HTR-8/SVneo (cell line): ENCODE measurements at regions not wholly inside any gene's neighbourhood (a gene's known extent, or its start where the extent isn't known, plus 50 kb on each side); places are given as distances from the start of the nearest gene placed in this dataset.
A peak's percentile ranks its signal among the peaks of the same experiment; 100 is the strongest.
"Not testable (repeated sequence)": the region's sequence is repeated elsewhere in the genome, so short reads cannot be mapped to it uniquely, and the experiment has no call there.

Experiments
- DNase-seq: peaks from one replicate; pipeline ENCODE4 v3.0.0; 2011; ENCODE audit warnings: low spot score, mixed read lengths; ENCODE audit not compliant: insufficient read length
- FAIRE-seq: peaks from 2 replicates; lab custom pipeline; 2011; peaks lifted over from hg19 to GRCh38; lab: Jason Lieb, UNC

DNA sequence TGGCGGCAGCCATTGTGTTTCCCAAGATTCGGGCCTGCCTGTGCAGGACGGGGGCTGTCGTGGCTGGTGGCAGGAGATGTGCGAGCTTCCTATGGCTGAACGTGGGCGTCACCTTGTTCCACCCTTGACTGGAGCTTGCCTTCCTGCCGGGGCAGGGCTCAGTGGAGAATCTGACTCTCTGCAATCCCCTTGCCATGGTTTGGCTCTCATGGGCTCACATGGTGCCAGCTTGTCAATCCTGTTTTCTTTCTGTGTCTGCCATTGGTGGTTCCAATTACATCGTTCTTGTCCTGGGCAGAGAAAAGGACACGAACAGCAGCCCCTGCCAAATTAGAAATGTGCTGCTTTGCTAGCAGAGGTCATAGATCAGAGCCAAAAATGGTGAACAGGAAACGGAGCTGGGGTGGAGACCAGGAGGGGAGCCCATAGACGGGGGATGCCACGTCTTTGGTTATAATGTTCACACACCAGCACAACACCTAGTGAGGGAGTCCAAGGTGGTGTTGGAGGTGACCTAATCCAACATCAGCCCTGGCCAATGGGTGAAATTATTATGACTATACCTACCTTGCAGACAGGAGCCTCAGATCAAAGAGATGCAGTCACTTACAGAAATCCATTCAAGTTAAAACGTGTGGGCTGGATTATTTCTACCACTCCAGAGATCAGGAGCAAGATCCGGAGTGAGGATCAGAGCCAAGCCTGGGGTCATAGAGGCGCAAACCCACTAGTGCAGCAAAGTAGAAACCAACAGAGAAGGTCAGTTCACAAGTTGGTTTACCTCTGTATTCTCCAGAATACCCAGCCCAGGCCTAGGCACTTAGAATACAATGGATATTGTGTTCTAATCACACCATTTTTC lies 253.1 kb downstream of the SIPA1L2 start:
- no peak for DNase-seq
- no peak for FAIRE-seq

DNA sequence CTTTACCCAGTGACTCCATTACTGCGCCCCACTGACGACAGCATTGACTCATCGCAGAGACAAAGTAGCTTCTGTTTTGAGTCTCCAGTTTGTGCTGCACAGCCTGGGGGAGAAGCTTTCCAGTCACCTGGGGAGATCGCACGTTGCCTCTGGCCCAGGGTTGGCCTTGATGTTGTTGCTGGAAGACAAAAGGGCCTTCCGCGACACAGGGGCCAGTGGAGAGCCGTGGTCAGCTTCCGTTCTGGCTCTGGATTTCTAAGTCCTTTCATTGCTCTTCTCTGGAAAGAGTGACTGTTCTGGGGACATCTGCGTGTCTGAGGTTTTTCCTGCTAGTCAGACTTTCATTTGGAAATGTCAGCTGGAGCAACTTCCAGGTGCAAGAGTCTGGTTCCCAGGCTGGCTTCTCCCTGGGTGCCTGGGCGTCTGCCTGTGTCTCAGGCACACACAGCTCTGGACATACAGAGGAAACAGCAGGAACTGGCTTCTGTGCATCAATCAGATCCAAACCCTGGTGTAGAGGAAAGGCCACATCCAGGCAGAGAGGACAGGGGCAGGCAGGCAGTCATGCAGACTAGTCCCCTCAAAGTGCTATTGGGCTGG lies 257.0 kb downstream of the SIPA1L2 start:
- no peak for FAIRE-seq
- DNase-seq = no peak

DNA sequence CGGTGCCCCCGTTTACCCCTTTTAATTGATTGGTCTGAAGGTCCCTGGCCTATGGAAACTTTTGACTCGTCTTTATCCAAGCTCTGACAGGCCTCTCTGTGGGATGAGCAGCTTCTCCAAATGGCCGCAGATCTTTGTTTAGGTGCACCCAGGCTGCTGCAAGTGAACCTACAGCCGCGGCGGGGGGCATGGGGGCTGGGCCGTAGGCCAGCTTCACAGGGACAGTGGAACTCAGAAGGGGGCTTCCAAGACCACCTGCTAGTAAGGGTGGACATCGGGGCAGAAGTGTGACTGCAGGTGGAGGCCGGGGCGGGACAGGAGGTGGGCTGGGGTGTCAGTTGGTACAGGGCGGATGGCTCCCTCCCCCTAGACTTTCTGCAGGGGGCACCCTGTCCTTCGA lies 257.5 kb downstream of the SIPA1L2 start:
- no peak for DNase-seq
- FAIRE-seq = no peak

DNA sequence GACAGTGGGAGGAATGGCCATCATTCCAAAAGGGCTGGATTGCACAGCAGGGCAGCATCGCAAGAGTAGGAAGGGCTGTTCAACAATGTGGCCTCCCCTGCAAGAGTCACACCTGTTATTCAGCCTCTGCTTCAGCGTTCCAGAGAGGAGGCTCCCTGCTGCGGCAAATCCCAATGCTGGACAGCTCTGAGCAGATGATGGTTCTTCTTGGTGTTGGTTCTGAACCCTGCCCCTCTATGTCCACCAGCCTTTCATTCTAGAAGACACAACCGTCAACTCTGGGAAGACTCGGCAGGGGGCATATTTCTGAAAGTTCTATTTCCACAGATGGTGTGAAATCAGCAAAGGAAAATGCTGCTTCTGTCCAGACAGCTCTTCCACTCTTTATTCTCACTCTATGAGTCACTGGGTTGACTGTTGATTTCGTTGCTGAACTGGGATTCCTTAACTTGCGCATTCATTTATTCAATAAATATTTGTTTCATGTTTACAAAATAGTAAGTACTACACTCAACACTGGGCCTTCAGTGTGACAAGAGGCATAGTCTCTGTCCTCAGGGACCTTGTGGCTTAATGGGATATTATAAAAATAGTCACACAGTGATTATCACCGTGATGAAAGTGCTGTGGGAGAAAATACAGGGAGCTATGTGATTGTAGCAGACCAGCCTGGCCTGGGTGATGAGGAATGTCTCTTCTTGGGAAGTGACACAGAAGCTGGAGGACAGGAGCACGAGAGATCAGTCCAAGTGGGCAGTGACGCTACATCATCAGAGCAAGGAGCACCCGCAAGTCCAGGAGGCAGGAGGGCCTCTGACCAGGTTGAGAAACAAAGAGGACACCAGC lies 260.3 kb downstream of the SIPA1L2 start:
- no peak for FAIRE-seq

DNA sequence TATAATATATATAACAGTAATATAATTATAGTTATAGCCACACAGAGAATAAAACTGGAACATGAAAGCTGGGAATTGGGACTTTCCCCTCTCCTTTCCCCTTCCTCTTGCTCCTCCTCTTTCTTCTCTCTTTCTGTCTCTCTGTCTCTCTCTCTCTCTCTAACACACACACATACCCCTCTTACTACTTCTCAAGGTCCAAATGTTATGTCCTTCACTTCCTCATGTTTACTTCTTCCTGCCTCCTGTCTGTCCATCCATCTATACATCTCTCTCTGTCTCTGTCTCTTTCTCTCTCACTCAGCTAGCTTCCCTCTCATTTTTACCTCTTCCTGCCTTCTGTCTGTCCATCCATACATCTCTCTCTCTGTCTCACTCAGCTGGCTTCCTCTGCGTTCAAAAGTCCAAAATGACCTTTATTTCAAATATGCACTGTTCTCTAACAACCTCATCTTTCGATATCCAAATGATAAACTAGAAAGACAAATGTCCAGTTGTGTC lies 261.1 kb downstream of the SIPA1L2 start:
- no peak for DNase-seq
- FAIRE-seq = peak; percentile 31

More for the DNA sequence above, 260.3 kb downstream of the SIPA1L2 start:
- DNase-seq = no peak

DNA sequence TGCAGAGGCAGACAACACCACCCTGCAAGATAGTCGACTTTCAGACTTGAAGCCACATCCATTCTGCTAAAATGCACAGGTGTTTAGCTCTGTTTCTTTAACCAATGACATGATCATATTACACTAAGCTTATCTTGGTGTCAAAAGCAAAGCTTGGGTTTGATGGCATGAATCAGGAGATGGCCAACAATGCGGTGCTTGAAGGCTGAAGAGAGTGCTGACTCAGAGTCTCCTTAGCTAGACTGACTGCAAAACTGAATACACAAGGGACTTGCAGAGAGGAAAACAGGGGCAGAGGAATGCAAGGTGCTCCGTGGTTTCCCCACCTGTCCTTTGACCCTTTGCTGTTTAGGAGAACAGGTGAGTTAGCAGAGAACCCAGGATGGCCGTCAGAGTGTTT lies 262.6 kb downstream of the SIPA1L2 start:
- no peak for DNase-seq
- no peak for FAIRE-seq

DNA sequence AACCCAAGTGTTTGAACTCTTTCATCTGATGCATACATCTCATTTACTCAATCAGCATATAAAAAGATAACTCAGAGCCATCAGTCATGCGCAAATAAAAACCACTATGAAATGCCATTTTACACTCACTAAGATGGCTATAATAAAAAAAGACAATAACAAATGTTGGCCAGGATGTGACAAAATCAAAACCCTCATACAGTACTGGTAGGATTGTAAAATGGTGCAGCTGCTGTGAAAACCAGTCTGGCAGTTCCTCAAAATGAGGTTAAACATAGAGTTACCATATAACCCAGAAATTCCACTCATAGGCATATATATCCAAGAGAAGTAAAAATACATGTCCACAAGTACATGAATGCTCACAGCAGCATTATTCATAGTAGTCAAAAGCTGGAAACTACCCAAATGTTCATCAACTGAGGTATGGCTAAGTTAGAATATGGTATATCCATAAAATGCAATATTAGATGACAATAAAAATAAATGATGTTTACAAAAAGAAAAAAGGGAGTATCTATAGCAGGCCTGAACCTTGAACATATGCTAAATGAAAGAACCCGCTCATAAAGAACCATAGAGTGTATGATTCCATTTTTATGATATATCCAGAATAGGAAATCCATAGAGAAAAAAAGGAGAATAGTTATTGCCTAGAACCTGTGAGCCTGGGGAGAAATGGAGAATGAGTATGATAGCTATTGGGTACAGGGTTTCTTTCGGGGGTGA lies 265.1 kb downstream of the SIPA1L2 start:
- FAIRE-seq = no peak

DNA sequence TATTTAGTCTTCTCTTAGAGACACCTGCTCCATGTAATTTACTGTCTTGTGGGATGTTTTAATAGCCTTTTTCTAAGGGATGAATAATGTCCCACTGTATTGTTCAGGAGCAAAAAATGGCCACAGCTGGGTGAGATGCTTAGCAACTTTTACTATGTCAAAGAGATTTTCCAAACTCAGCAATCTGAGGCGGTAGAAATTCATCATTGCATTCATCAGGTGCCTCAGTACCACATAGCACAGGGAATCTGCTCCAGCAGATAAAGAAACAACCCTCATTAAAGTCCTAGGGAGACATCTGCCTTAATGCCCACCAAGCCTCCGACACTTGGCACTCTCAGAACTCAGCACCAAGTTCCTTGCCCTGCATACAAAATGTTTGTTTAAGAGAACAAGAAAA lies 266.9 kb downstream of the SIPA1L2 start:
- DNase-seq (no peak), FAIRE-seq (no peak)

More for the DNA sequence above, 265.1 kb downstream of the SIPA1L2 start:
- no peak for DNase-seq

DNA sequence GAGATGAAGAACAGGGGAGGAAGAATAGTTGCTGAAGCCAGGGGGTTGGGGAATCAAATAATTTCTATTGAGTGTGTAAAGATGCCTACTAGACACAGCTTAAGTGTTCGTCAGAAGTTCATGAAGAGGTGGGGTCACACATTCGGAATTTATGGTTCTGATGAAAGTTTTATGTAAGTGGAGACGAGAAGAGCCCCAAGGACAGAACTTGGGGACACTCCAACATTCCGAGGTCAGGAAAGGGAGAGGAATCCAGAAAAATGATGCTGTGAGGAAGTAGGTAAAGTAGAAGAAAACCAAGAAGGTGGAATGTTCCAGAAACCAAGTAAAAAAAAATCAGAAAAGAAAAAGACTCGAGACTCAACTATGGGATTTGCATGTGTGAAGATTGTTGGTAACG lies 272.5 kb downstream of the SIPA1L2 start:
- no peak for FAIRE-seq

DNA sequence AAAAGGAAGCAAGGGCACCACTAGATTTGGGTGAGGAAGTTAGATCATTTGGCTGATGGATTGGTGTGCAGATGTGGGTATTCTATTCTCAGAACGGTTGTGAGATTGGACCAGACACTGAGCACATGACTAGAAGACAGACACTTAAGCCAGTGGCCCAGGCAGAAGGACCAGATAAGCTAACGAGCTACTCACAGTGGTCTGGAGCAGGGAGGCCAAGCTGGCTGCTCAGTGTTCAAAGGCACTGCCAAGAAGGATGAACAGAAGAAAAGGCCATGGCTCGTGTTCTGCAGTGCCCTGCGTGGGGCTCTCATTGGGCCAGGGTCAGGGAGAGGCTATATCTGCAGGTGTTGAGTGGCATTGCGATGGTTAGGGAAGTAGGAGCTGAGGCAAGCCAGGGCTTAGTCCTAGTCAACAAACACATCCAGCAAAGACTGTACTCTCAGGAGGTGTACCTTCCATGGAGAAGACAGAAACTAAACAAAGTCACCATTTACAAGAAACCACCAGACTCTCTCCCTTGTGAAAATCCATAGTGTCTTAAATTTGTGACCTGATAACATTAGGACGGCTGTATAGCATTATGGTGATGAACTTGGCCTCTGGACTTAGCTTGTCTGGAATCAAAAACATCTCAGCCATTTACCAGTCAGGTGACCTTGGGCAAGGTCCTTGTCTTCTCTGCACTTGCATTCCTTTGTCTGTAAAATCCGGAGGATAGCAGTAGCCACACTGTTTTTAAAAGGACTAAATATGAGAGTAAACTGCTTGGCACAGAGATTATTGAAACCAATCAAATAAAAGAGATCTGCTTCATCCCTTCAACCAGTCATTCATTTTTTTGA lies 274.5 kb downstream of the SIPA1L2 start:
- FAIRE-seq = no peak

More for the DNA sequence above, 272.5 kb downstream of the SIPA1L2 start:
- no peak for DNase-seq

DNA sequence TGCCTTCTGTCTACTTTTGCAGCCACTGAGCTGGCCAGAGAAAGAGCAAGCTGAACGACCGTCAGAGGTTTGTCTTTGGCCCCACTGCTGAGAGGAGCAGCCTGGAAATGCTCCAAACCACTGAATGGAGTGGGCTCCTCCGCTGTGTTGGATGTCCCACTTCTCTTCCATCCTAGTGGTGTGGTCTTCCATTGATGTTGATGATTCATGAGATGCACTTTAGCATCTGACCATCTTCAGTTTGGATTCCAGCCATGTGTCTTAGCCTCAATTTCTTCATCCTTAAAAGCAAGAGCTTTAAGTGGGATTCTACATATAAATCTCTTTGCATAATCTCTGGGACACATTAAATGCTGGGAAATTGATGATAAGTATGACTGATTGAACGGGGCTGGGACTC lies 276.9 kb downstream of the SIPA1L2 start:
- DNase-seq = no peak
- FAIRE-seq = no peak

More for the DNA sequence above, 274.5 kb downstream of the SIPA1L2 start:
- no peak for DNase-seq

DNA sequence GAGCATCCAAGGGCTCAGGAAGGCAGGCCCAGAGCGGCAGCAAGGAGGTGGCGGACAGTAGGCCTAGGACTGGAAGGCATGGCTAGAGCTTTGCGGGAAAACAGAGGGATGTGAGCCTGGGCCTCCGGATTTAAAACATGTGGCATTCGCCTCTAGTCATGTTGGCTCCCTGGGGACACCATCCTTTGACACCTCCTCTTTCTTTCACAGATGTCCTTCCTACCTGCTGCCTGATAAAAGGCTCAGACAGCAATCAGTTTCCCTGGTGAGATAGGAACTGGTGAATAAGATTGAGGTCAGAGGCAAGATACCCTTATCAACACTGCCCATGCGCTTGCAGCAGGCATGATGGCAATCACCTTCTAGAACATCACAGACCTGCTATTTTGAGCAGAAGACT lies 277.6 kb downstream of the SIPA1L2 start:
- FAIRE-seq (no peak), DNase-seq (no peak)

DNA sequence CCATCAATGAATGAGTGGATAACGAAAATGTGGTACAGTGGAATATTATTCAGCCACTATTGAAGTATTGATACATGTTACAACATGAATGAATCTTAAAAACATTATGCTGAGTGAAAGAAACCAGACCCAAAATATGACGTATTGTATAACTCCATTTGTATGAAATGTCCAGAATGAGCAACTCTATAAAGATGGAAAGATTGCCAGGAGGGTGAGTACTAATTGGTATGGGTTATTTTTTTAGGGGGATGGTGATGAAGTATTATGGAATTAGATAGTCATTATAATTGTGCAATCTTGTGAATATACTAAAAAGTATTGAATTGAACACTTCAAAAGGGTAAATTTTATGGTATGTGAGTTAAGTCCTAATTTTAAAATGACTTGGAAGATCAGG lies 278.6 kb downstream of the SIPA1L2 start:
- FAIRE-seq (no peak), DNase-seq (no peak)

DNA sequence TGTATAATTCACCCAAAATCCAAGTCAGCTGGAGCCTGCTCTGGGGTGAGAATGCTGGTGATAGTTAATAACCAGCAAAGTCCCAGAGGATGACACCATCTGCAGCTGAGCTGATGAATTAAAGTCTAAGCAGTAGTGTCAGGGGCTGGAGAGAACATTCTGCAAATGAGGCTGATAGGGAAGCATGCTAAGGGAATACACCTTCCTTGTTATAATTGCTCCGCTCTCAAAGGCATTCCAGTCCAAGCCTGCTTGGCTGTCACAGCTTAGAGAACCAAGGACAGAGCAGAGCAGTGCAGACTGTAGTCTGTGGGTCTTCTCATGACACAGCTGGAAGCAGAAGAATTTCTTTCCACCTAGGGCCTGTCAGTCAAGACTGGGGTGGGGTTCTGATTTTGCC lies 283.1 kb downstream of the SIPA1L2 start:
- DNase-seq (no peak), FAIRE-seq (no peak)

DNA sequence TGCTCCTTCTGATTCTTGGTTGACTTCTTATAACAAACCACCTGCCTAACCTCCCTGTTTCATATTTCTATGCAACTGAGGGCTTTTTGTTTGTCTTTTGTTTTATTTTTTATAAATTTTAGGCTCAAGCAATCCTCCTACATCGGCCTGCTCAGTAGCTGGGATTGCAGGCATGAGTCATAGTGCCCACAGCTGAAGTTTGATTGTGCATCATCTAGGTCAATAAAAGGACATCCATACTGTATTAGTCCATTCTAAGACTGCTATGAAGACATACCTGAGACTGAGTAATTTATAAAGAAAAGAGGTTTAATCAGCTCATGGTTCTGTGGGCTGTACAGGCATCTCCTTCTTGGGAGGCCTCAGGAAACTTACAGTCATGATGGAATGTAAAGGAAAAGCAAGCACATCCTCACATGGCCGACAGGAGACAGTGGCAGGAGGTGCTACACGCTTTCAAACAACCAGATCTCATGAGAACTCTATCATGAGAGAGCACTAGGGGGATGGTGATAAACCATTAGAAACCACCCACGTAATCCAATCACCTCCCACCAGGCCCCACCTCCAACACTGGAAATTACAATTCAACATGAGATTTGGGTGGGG lies 285.0 kb downstream of the SIPA1L2 start:
- no peak for FAIRE-seq
- DNase-seq = no peak

DNA sequence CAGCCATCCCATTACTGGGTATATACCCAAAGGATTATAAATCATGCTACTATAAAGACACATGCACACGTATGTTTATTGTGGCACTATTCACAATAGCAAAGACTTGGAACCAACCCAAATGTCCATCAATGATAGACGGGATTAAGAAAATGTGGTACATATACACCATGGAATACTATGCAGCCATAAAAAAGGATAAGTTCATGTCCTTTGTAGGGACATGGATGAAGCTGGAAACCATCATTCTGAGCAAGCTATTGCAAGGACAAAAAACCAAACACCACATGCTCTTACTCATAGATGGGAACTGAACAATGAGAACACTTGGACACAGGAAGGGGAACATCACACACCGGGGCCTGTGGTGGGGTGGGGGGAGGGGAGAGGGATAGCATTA lies 285.7 kb downstream of the SIPA1L2 start:
- FAIRE-seq, DNase-seq: not testable (repeated sequence)

DNA sequence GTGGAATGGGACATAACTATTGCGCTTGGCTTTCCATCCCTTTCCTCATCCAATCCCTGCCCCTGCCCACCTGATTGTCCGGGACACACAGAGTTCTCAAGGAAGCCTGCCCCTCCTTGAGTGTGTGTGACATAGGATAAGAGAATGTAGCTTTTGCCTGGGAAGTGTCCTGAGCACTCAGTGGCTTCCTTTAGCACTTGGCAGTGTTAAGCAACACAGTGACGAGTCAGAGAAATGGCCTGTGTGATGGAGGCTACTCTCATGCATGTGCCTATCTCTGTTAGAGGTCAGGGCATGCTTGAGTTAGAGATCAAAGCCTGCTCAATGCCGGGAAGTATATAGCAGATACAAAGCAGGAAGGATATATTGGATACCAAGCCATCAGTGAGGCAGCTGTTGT lies 289.5 kb downstream of the SIPA1L2 start:
- FAIRE-seq (no peak), DNase-seq (no peak)

DNA sequence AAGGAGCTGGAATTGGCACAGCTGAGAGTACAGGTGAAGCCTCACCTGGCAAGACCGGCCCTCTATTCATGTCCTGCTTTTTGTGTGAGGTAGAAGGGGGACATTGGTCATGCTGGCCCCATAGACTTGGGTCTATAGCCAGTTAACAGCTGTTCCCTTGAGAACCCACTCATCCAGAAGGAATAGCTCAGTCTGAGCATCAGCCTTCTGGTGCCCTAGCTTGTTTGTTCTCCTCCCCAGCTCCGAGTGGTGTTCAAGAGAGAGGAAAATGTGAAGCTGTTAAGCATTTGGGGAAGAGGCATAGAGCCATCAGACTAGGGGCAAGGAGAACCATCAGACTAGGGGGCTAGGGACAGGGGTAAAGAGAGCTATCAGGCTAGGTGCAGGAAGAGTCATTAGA lies 290.9 kb downstream of the SIPA1L2 start:
- FAIRE-seq (no peak), DNase-seq (no peak)
